PFSK-1 (cell line): ENCODE measurements at regions not wholly inside any gene's neighbourhood (a gene's known extent, or its start where the extent isn't known, plus 50 kb on each side); places are given as distances from the start of the nearest gene placed in this dataset.

Source experiments
- FOXP2 ChIP-seq: optimal IDR thresholded peaks from 2 replicates; pipeline ENCODE3; 2011; ENCODE audit warnings: borderline replicate concordance, control low read depth, inconsistent platforms; ENCODE audit not compliant: insufficient read depth; ENCODE audit errors: extremely low read length, extremely low read depth
- POLR2AphosphoS5 ChIP-seq: IDR thresholded peaks from 2 replicates; pipeline ENCODE4 v1.6.1; 2012; ENCODE audit warnings: low read depth, mild to moderate bottlenecking, control low read depth, low read length, moderate library complexity
- SIN3A ChIP-seq: IDR thresholded peaks from 2 replicates; pipeline ENCODE4 v1.6.1; 2012; ENCODE audit warnings: mild to moderate bottlenecking, low read length, moderate library complexity, borderline replicate concordance; ENCODE audit not compliant: insufficient read depth
- TAF1 ChIP-seq: IDR thresholded peaks from 2 replicates; pipeline ENCODE4 v1.6.1; 2012; ENCODE audit warnings: low read length, control low read depth, borderline replicate concordance; ENCODE audit not compliant: insufficient read depth
- TF ChIP-seq, protein P1 (sequence below), 2 experiments: IDR thresholded peaks; 2 replicates each; pipeline versions ENCODE4 v1.6.1 to v1.8.0; 2011 to 2012; ENCODE audit warnings: low read depth in 2 of 2, low read length in 2 of 2, control low read depth in 1 of 2, inconsistent platforms in 1 of 2, mild to moderate bottlenecking in 1 of 2, moderate library complexity in 1 of 2; ENCODE audit not compliant: insufficient read depth in 1 of 2

DNA sequence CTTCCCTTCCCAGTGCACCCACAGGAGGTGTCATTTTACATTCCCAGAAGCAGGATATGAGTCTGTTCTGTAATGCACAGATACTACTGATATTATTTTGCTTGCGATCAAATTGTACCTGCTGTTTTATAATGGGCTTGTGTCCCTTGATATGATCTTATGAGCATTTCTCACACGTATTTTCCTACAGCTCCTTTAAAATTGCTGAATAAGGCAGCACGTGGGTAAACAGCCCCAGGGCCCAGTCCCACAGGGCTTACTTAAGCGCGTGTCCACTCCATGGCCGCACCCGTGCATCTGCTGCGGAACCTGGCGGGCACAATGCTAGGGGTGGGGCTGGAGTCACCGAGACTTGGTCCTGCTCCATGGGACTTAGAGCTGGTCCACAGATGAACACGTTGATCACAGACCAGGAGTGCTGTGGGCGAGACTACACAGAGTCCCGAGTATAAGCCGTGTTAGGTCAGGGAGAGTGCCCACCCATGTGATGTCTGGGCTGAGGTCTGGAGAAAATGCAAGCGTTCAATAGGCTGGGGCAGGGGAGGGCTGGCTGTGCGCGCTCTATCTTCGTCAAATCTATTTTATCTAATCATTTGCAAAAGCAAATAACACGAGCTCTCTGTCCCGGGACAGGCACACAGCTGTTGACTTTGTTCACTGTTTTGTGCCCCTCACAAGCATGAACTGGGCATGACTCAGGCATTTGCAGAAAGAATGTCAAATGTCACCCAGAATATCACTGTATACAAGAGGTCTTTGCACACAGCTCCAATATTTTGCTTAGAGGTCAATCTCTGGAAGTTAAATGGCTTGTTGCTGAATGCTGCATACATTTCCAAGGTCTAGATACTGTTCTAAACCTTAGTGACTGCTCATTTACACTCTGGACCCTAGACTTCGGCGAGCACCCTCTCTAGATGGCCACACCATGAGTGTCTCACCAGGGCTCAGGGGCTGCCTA is 119.3 kb downstream of the CRYAA start:
- TF ChIP-seq FOXP2: no peak
- TF ChIP-seq TAF1: no peak
- TF ChIP-seq POLR2AphosphoS5: no peak
- TF ChIP-seq, protein P1, sequence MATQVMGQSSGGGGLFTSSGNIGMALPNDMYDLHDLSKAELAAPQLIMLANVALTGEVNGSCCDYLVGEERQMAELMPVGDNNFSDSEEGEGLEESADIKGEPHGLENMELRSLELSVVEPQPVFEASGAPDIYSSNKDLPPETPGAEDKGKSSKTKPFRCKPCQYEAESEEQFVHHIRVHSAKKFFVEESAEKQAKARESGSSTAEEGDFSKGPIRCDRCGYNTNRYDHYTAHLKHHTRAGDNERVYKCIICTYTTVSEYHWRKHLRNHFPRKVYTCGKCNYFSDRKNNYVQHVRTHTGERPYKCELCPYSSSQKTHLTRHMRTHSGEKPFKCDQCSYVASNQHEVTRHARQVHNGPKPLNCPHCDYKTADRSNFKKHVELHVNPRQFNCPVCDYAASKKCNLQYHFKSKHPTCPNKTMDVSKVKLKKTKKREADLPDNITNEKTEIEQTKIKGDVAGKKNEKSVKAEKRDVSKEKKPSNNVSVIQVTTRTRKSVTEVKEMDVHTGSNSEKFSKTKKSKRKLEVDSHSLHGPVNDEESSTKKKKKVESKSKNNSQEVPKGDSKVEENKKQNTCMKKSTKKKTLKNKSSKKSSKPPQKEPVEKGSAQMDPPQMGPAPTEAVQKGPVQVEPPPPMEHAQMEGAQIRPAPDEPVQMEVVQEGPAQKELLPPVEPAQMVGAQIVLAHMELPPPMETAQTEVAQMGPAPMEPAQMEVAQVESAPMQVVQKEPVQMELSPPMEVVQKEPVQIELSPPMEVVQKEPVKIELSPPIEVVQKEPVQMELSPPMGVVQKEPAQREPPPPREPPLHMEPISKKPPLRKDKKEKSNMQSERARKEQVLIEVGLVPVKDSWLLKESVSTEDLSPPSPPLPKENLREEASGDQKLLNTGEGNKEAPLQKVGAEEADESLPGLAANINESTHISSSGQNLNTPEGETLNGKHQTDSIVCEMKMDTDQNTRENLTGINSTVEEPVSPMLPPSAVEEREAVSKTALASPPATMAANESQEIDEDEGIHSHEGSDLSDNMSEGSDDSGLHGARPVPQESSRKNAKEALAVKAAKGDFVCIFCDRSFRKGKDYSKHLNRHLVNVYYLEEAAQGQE (IDR thresholded peaks at IDR 0.05; ENCODE audit: insufficient read depth in 1 of 2, low read depth in 2 of 2, low read length in 2 of 2): no peak
- TF ChIP-seq SIN3A: no peak

DNA sequence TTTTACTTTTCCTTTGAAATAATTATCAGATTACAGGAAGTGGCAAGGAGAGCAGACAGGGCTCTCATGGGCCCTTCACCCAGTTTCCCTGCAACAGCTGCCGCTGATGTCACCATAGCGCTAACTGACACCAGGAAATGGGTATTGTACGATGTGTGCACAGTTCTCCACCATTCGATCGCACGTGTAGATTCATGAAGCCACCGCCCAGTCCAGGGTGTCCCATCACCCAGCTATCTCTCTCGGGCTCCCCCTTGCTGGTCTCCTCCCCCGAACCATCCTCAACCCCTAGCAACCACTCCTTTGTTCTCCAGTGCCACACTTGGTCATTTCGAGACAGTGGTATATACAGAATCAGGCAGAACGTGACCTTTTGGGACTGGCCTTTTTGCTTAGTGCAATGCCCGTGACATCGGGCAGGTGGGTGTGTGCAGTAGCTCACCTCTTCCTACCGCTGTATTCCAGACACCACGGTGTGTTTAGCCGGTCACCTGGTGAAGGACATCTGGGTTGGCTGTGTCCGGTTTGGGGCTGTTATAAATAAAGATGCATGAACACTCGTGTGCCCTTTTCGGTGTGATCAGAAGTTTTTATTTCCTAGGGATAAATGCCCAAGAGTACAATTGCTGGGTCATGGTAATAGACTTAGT is 118.4 kb downstream of the CRYAA start:
- TF ChIP-seq FOXP2 (no peak), TAF1 (no peak), SIN3A (no peak), POLR2AphosphoS5 (no peak)
- TF ChIP-seq, protein P1 (IDR thresholded peaks at IDR 0.05; ENCODE audit: insufficient read depth in 1 of 2, low read depth in 2 of 2, low read length in 2 of 2): no peak

DNA sequence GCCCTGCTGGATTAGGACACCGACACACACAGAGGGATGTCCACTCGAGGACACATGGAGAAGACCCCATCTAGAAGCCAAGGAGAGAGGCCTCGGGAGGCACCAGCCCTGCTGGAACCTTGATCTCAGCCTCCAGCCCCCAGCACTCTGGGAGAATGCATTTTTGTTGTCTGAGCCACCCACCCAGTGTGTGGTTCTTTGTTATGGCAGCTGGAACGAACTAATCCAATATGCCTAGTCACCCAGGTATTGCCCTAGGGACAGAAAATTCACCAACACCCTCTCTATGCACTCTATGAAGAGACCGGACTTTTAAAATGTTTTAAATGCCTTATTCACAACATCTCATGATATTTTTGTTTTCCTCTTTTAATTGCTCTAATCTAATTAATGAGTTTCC is 117.4 kb downstream of the CRYAA start:
- no peak for TF ChIP-seq SIN3A
- TF ChIP-seq FOXP2: no peak
- no peak for TF ChIP-seq TAF1
- no peak for TF ChIP-seq POLR2AphosphoS5

DNA sequence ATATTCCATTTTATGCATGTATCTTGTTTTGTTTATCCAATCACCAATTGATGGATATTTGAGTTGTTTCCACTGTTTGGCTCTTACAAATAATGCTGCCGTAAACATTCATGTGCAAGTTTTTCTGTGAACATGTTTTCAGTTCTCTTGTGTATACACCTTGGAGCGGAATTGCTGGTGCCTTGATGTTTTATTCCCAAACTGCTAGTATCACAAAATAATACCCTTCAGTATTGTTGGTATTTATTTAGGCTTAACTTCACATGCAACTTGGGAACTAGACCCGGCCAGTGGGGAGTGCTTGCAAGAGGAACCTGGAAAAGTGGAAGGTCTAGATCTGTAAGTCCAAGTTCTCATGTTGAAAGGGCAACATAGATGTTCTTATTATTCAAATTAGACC is 115.9 kb downstream of the CRYAA start:
- TF ChIP-seq POLR2AphosphoS5 (no peak), FOXP2 (no peak), SIN3A (no peak)

DNA sequence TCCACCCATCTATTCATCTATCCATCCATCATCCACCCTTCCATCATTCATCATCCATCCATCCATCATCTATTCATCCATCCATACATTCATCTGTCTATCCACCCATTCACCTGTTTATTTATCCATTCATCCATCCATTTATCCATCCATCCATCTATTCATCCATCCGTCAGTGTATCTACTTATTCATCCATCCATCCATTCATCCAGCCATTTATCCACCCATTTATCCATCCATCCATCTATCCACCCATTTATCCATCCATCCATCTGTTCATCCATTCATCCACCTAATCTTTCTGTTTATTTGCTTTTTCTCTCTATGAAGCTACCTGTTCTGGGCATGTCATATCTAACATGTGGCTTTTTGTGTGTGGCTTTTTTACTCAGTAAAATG is 115.4 kb downstream of the CRYAA start:
- TF ChIP-seq, protein P1 (IDR thresholded peaks at IDR 0.05; ENCODE audit: insufficient read depth in 1 of 2, low read depth in 2 of 2, low read length in 2 of 2): no peak
- no peak for TF ChIP-seq FOXP2
- TF ChIP-seq SIN3A: no peak
- TF ChIP-seq POLR2AphosphoS5: no peak
- TF ChIP-seq TAF1: no peak
